K562 (cell line): ENCODE measurements at regions not wholly inside any gene's neighbourhood (a gene's known extent, or its start where the extent isn't known, plus 50 kb on each side); places are given as distances from the start of the nearest gene placed in this dataset.
A peak's percentile ranks its signal among the peaks of the same experiment; 100 is the strongest.

Source experiments
- ARID1B ChIP-seq: fragments of 450-650 bp; IDR thresholded peaks from 2 replicates; pipeline ENCODE4 v1.6.1; 2016; ENCODE audit warnings: antibody characterized with exemption, mild to moderate bottlenecking, inconsistent platforms
- FOXM1 ChIP-seq, 2 experiments: fragments of 450-650 bp in 1 of 2; sonication (generic) in 1 of 2; formaldehyde crosslinking in 1 of 2; IDR thresholded peaks; 2 replicates each; pipeline versions ENCODE4 v1.6.1 to v1.9.0; 2017 to 2022; ENCODE audit warnings: low read depth in 2 of 2, mild to moderate bottlenecking in 2 of 2, missing genetic modification reagents in 1 of 2, moderate library complexity in 1 of 2
- HES1 ChIP-seq: fragments of 450-650 bp; IDR thresholded peaks from 2 replicates; pipeline ENCODE4 v1.6.1; 2016; ENCODE audit warnings: low read depth, mild to moderate bottlenecking, moderate library complexity
- HOMEZ ChIP-seq: fragments of 250-450 bp; sonication (Bioruptor Pico); IDR thresholded peaks from 2 replicates; pipeline ENCODE4 v1.4.0; 2020; ENCODE audit warnings: mild to moderate bottlenecking, moderate library complexity
- MTA2 ChIP-seq: fragments of 450-650 bp; IDR thresholded peaks from 2 replicates; pipeline ENCODE4 v1.6.1; 2016; ENCODE audit warnings: low read depth
- OTX1 ChIP-seq: fragments of 450-650 bp; formaldehyde crosslinking; IDR thresholded peaks from 2 replicates; pipeline ENCODE4 v1.4.0; 2022; ENCODE audit warnings: mild to moderate bottlenecking
- POLR2A ChIP-seq: fragments of 450-650 bp; conservative IDR thresholded peaks from 2 replicates; pipeline ENCODE4 v1.6.1; 2016
- POLR2AphosphoS5 ChIP-seq: IDR thresholded peaks from 2 replicates; pipeline ENCODE4 v1.6.1; 2011; ENCODE audit warnings: mild to moderate bottlenecking, low read depth, low read length, moderate library complexity; ENCODE audit not compliant: control insufficient read depth, insufficient read depth
- SMARCA4 ChIP-seq: fragments of 450-650 bp; IDR thresholded peaks from 2 replicates; pipeline ENCODE4 v1.6.1; 2016
- SMARCE1 ChIP-seq: fragments of 450-650 bp; IDR thresholded peaks from 2 replicates; pipeline ENCODE4 v1.7.1; 2016; ENCODE audit warnings: mild to moderate bottlenecking
- TCF3 ChIP-seq: sonication (generic); formaldehyde crosslinking; IDR thresholded peaks from 2 replicates; pipeline ENCODE4 v1.4.0; 2020; ENCODE audit warnings: mild to moderate bottlenecking, missing genetic modification reagents
- TEAD4 ChIP-seq, 2 experiments: sonication (generic) in 1 of 2; formaldehyde crosslinking in 1 of 2; IDR thresholded peaks; 2 replicates each; pipeline versions ENCODE4 v1.6.1 to v1.8.0; 2012 to 2022; ENCODE audit warnings: borderline replicate concordance in 1 of 2, inconsistent platforms in 1 of 2, low read length in 1 of 2, mild to moderate bottlenecking in 1 of 2, missing genetic modification reagents in 1 of 2
- ZBTB11 ChIP-seq, 3 experiments: fragments of 200-800 bp in 1 of 3; fragments of 250-450 bp in 1 of 3; fragments of 450-650 bp in 1 of 3; sonication (Bioruptor Pico) in 1 of 3; sonication (Bioruptor generic) in 1 of 3; formaldehyde crosslinking in 1 of 3; IDR thresholded peaks; 2 replicates each; pipeline versions ENCODE4 v1.6.1 to v1.8.0; 2016 to 2022; ENCODE audit warnings: mild to moderate bottlenecking in 2 of 3, missing genetic modification characterization in 2 of 3, missing compliant biosample characterization in 1 of 3, moderate library complexity in 1 of 3
- ZNF175 ChIP-seq: fragments of 200-800 bp; sonication (Bioruptor generic); IDR thresholded peaks from 2 replicates; pipeline ENCODE4 v1.6.1; 2016; ENCODE audit warnings: low read depth, mild to moderate bottlenecking, missing genetic modification characterization, missing compliant biosample characterization
- ZNF583 ChIP-seq: fragments of 250-450 bp; sonication (Bioruptor Pico); IDR thresholded peaks from 2 replicates; pipeline ENCODE4 v1.4.0; 2020
- ZNF639 ChIP-seq, 2 experiments: fragments of 200-800 bp in 1 of 2; sonication (Bioruptor generic) in 1 of 2; sonication (generic) in 1 of 2; formaldehyde crosslinking in 1 of 2; IDR thresholded peaks in 1 of 2; conservative IDR thresholded peaks in 1 of 2; 2 replicates each; pipeline versions ENCODE4 v1.5.0 to v1.6.1; 2016 to 2020; ENCODE audit warnings: missing compliant biosample characterization in 1 of 2, missing genetic modification characterization in 1 of 2, missing genetic modification reagents in 1 of 2
- ZNF766 ChIP-seq: fragments of 200-800 bp; sonication (Bioruptor generic); conservative IDR thresholded peaks from 2 replicates; pipeline ENCODE4 v1.6.1; 2016; ENCODE audit warnings: missing genetic modification characterization, missing compliant biosample characterization

- peak; percentile 75 for TF ChIP-seq HES1
- TF ChIP-seq HOMEZ (CRISPR knock-in tag) = no peak
- TF ChIP-seq MTA2 = peak; percentile 84
- peak; percentile 84 for TF ChIP-seq ZNF175 (CRISPR knock-in tag)
- peak; percentile 92 for TF ChIP-seq ARID1B
- peak in 1 of 3 experiments; percentile 58; a peak in 1 of 6 replicates for TF ChIP-seq ZBTB11 (CRISPR knock-in tag; IDR thresholded peaks at IDR 0.05)
- no peak for TF ChIP-seq OTX1 (CRISPR knock-in tag)
- TF ChIP-seq SMARCA4 = peak; percentile 36; the same call in 1 of the 2 replicates
- TF ChIP-seq ZNF639 (CRISPR knock-in tag; conservative IDR thresholded peaks at IDR 0.05 in 1 of 2, IDR thresholded peaks at IDR 0.05 in 1 of 2) = peak in 1 of 2 experiments; percentile 51; a peak in 1 of 4 replicates
- TF ChIP-seq ZNF583 = no peak
- TF ChIP-seq POLR2AphosphoS5 = 0 out of 2 replicates have a peak, but pooled peaks have one; percentile 27
- TF ChIP-seq SMARCE1 = peak; percentile 26; the same call in 1 of the 2 replicates
- peak; percentile 82 for TF ChIP-seq TCF3 (CRISPR knock-in tag)
- TF ChIP-seq TEAD4 (IDR thresholded peaks at IDR 0.05; ENCODE audit: low read length) = peak; percentile 95
- TF ChIP-seq TEAD4 (CRISPR knock-in tag; IDR thresholded peaks at IDR 0.05; ENCODE audit: borderline replicate concordance) = no peak
- 0 out of 2 replicates have a peak, but pooled peaks have one; percentile 63 for TF ChIP-seq ZNF766 (CRISPR knock-in tag)
- no peak for TF ChIP-seq POLR2A
- TF ChIP-seq FOXM1 (IDR thresholded peaks at IDR 0.05; ENCODE audit: low read depth) = peak; percentile 84; the same call in 1 of the 2 replicates
- TF ChIP-seq FOXM1 (CRISPR knock-in tag; IDR thresholded peaks at IDR 0.05; ENCODE audit: low read depth) = no peak
These were observed 96.4 kb upstream of the SPIN1 start (continued) for GRCh38 chr9:88291856-88292255.
